K562 (cell line): ENCODE measurements at regions not wholly inside any gene's neighbourhood (a gene's known extent, or its start where the extent isn't known, plus 50 kb on each side); places are given as distances from the start of the nearest gene placed in this dataset.

Experiments used
- ATAC-seq: fragments of 200-7000 bp; cut with Tn5 transposase; 3 replicates; pipeline ENCODE4 v1.9.1; 2020; ENCODE audit warnings: moderate library complexity
- BruUV-seq: library from RNA; stranded (reverse); fragments of 400-500 nt; replicated peaks from 2 replicates; lab custom pipeline; 2021; lab: Mats Ljungman, UMichigan
- CTCF ChIA-PET: fragments of 300-600 bp; formaldehyde crosslinking; extraction: SDS; loops from one replicate; lab custom pipeline; 2021; ENCODE audit warnings: low intra/inter-chr PET ratio; lab: Yijun Ruan, JAX
- POLR2A ChIA-PET: fragments of 300-600, 350-650 bp; sonication (Branson Sonifier 250); formaldehyde crosslinking; extraction: SDS; loops from one replicate; lab custom pipeline; 2021; ENCODE audit warnings: antibody characterized with exemption, inconsistent platforms; lab: Yijun Ruan, JAX
- DNase-seq, 4 experiments: peaks; one replicate each; pipeline versions ENCODE4 v3.0.0 to v3.0.0-alpha.2; 2011 to 2018; ENCODE audit warnings: low spot score in 3 of 4, mixed read lengths in 3 of 4; ENCODE audit errors: extremely low read depth in 1 of 4
- FAIRE-seq: peaks from 2 replicates; lab custom pipeline; 2011; peaks lifted over from hg19 to GRCh38; lab: Jason Lieb, UNC
- H2AFZ ChIP-seq: 2 replicates; pipeline ENCODE4 v1.6.0; 2011; ENCODE audit warnings: low read depth, low read length, control low read depth, inconsistent platforms
- H3K27ac ChIP-seq: fragments of 200-600 bp; 3 replicates; pipeline ENCODE4 v1.8.0; 2011; ENCODE audit warnings: low read depth, mild to moderate bottlenecking, control low read depth, inconsistent platforms, low read length, moderate library complexity, mixed read lengths; ENCODE audit errors: extremely low read depth
- H3K27me3 ChIP-seq, 2 experiments: fragments of 300-600 bp in 1 of 2; 2 replicates in 1 of 2; 3 replicates in 1 of 2; pipeline versions ENCODE4 v1.6.0 to v1.8.0; 2011; ENCODE audit warnings: inconsistent platforms in 2 of 2, low read length in 2 of 2, mild to moderate bottlenecking in 1 of 2, mixed read lengths in 1 of 2, moderate library complexity in 1 of 2; ENCODE audit not compliant: control insufficient read depth in 2 of 2, insufficient read depth in 2 of 2
- H3K36me3 ChIP-seq: fragments of 300-600 bp; 3 replicates; pipeline ENCODE4 v1.8.0; 2011; ENCODE audit warnings: mild to moderate bottlenecking, low read length, inconsistent platforms; ENCODE audit not compliant: control insufficient read depth, insufficient read depth
- H3K4me1 ChIP-seq, 2 experiments: fragments of 200-600 bp in 1 of 2; replicated peaks in 1 of 2; 2 replicates in 1 of 2; 3 replicates in 1 of 2; pipeline versions ENCODE4 v1.5.1 to v1.8.0; 2011; ENCODE audit warnings: inconsistent platforms in 2 of 2, low read length in 2 of 2, mild to moderate bottlenecking in 1 of 2, mixed read lengths in 1 of 2, moderate library complexity in 1 of 2; ENCODE audit not compliant: control insufficient read depth in 2 of 2, insufficient read depth in 2 of 2
- H3K4me2 ChIP-seq: 2 replicates; pipeline ENCODE4 v1.6.1; 2011; ENCODE audit warnings: low read length, control low read depth, inconsistent platforms, mixed read lengths; ENCODE audit not compliant: insufficient read depth
- H3K4me3 ChIP-seq: fragments of 200-600 bp; sonication (generic), shearing (Covaris generic); 2 replicates; pipeline ENCODE4 v1.5.1; 2016; ENCODE audit warnings: control low read depth, inconsistent platforms
- H3K79me2 ChIP-seq: fragments of 200-600 bp; 3 replicates; pipeline ENCODE4 v1.8.0; 2011; ENCODE audit warnings: low read length, inconsistent platforms; ENCODE audit not compliant: control insufficient read depth, insufficient read depth
- H3K9ac ChIP-seq, 2 experiments: 2 replicates each; pipeline versions ENCODE4 v1.6.0 to v1.6.1; 2011; ENCODE audit warnings: low read depth in 2 of 2, low read length in 2 of 2, control low read depth in 1 of 2, inconsistent platforms in 1 of 2, mild to moderate bottlenecking in 1 of 2, mixed read lengths in 1 of 2; ENCODE audit not compliant: insufficient read depth in 1 of 2
- H3K9me1 ChIP-seq: one replicate; pipeline ENCODE4 v1.6.0; 2011; ENCODE audit warnings: inconsistent platforms, mild to moderate bottlenecking, low read length, moderate library complexity; ENCODE audit not compliant: control insufficient read depth, insufficient read depth
- H3K9me3 ChIP-seq: replicated peaks from 2 replicates; pipeline ENCODE4 v1.5.1; 2011; ENCODE audit warnings: low read depth, low read length, inconsistent platforms; ENCODE audit not compliant: control insufficient read depth, insufficient read depth
- H4K20me1 ChIP-seq: replicated peaks from 2 replicates; pipeline ENCODE4 v1.6.1; 2011; ENCODE audit warnings: low read length, inconsistent platforms, mixed read lengths; ENCODE audit not compliant: control insufficient read depth, insufficient read depth
- DLX4 ChIP-seq: fragments of 250-450 bp; sonication (Bioruptor Pico); IDR thresholded peaks from 2 replicates; pipeline ENCODE4 v1.6.1; 2021; ENCODE audit warnings: mild to moderate bottlenecking
- ELK1 ChIP-seq: sonication (generic); formaldehyde crosslinking; IDR thresholded peaks from 2 replicates; pipeline ENCODE4 v1.8.1; 2022; ENCODE audit warnings: missing genetic modification reagents
- ETS1 ChIP-seq: conservative IDR thresholded peaks from 2 replicates; pipeline ENCODE4 v1.6.1; 2011; ENCODE audit warnings: low read depth, mild to moderate bottlenecking, low read length; ENCODE audit not compliant: control insufficient read depth
- HDAC6 ChIP-seq: IDR thresholded peaks from 2 replicates; pipeline ENCODE4 v1.6.1; 2012; ENCODE audit warnings: low read depth, mild to moderate bottlenecking, control low read depth, inconsistent platforms, low read length, moderate library complexity
- KHSRP ChIP-seq: fragments of 450-650 bp; IDR thresholded peaks from 2 replicates; pipeline ENCODE4 v1.6.1; 2017
- NR0B1 ChIP-seq: fragments of 450-650 bp; IDR thresholded peaks from one replicate; pipeline ENCODE4 v1.6.1; 2018; ENCODE audit warnings: mild to moderate bottlenecking, moderate library complexity; ENCODE audit not compliant: partially characterized antibody
- SMARCE1 ChIP-seq: fragments of 450-650 bp; IDR thresholded peaks from 2 replicates; pipeline ENCODE4 v1.7.1; 2016; ENCODE audit warnings: mild to moderate bottlenecking
- TBL1XR1 ChIP-seq, 2 experiments: IDR thresholded peaks; 2 replicates each; pipeline ENCODE4 v1.6.1; 2012; ENCODE audit warnings: improper control_type of control experiment in 2 of 2, low read length in 2 of 2, mild to moderate bottlenecking in 1 of 2
- ZNF41 ChIP-seq: fragments of 250-450 bp; sonication (Bioruptor Pico); conservative IDR thresholded peaks from 2 replicates; pipeline ENCODE4 v1.4.0; 2020; ENCODE audit warnings: mild to moderate bottlenecking
- ZNF639 ChIP-seq, 2 experiments: fragments of 200-800 bp in 1 of 2; sonication (Bioruptor generic) in 1 of 2; sonication (generic) in 1 of 2; formaldehyde crosslinking in 1 of 2; IDR thresholded peaks in 1 of 2; conservative IDR thresholded peaks in 1 of 2; 2 replicates each; pipeline versions ENCODE4 v1.5.0 to v1.6.1; 2016 to 2020; ENCODE audit warnings: missing compliant biosample characterization in 1 of 2, missing genetic modification characterization in 1 of 2, missing genetic modification reagents in 1 of 2
- WGBS: fragments of 100-300 bp; shearing (Covaris generic); methylation state at CpG from one replicate; pipeline ENCODE4 v1.1.6; 2016; ENCODE audit warnings: low coverage, mixed read lengths; ENCODE audit not compliant: insufficient coverage; ENCODE audit errors: missing lambda C conversion rate; 5-methylcytosine and 5-hydroxymethylcytosine counted together
- in situ Hi-C: fragments of 300-500 bp; cut with MboI; formaldehyde crosslinking; loops from 4 replicates; pipeline ENCODE4 v1.15.0; 2018; ENCODE audit warnings: inconsistent platforms, mixed read lengths
- intact Hi-C: fragments of 100-400 bp; cut with micrococcal nuclease; formaldehyde crosslinking; loops from 2 replicates; pipeline ENCODE4 v1.14.2; 2022

- no peaks in the 10 kb centered on the region for H3K4me1 ChIP-seq
- no peak overlapping the region for H3K4me3 ChIP-seq
- H3K27ac ChIP-seq, result no peak overlapping the region
- DNase-seq, result peak in 1 of 4 experiments; percentile 0
- no peaks in the 10 kb centered on the region for H3K9me1 ChIP-seq
- WGBS, result 0% methylated on average over 7 of the region's 9 CpGs
- no peaks in the 10 kb centered on the region for H3K9me3 ChIP-seq
- no peak overlapping the region for H3K4me2 ChIP-seq
- BruUV-seq, result no TSS peak
- no peak overlapping the region for H3K9ac ChIP-seq
- no peaks in the 10 kb centered on the region; a peak in 1 of 5 replicates for H3K27me3 ChIP-seq
- ChIA-PET POLR2A (no interaction called here), CTCF (interaction anchor here (0.7 kb wide), 1 partner anchor 238 kb away, joined by 3 read pairs; no protein-coding TSS in a partner anchor)
- in situ Hi-C loops, result no loop called here
- no peak overlapping the region for H2AFZ ChIP-seq
- no peaks in the 10 kb centered on the region for H4K20me1 ChIP-seq
- ATAC-seq, result no peak
- no peaks in the 10 kb centered on the region for H3K36me3 ChIP-seq
- H3K79me2 ChIP-seq, result no peaks in the 10 kb centered on the region
- TF ChIP-seq NR0B1 (no peak), ETS1 (no peak), HDAC6 (no peak), SMARCE1 (no peak), ZNF639 (CRISPR knock-in tag; conservative IDR thresholded peaks at IDR 0.05 in 1 of 2, IDR thresholded peaks at IDR 0.05 in 1 of 2) (no peak), ZNF41 (CRISPR knock-in tag) (no peak), KHSRP (no peak), ELK1 (CRISPR knock-in tag) (no peak), TBL1XR1 (IDR thresholded peaks at IDR 0.05; ENCODE audit: low read length in 2 of 2) (no peak), DLX4 (CRISPR knock-in tag) (no peak)
- intact Hi-C loops, result no loop called here
- FAIRE-seq, result no peak
These were observed 152.2 kb downstream of the EFNB1 start for GRCh38 chrX:68980906-68981616.
